Left ventricle myocardium superior (tissue), 1 donor: ENCODE measurements at regions not wholly inside any gene's neighbourhood (a gene's known extent, or its start where the extent isn't known, plus 50 kb on each side); places are given as distances from the start of the nearest gene placed in this dataset.
"Not testable (repeated sequence)": the region's sequence is repeated elsewhere in the genome, so short reads cannot be mapped to it uniquely, and the experiment has no call there.

Experiments used
- ATAC-seq: fragments of 200-7000 bp; cut with Tn5 transposase; one replicate; pipeline ENCODE4 v1.9.1; 2020; ENCODE audit warnings: mild to moderate bottlenecking, moderate library complexity
- DNase-seq: peaks from one replicate; pipeline ENCODE4 v3.0.0-alpha.2; 2020
- intact Hi-C: fragments of 100-400 bp; cut with micrococcal nuclease; formaldehyde crosslinking; loops from one replicate; pipeline ENCODE4 v1.11.0; 2022
- donor health status: DM: no; HTN: yes; CAD: no; lungs with severe emphysema.

- intact Hi-C loops: no loop called here
- DNase-seq: no peak
- no peak for ATAC-seq
These were observed 196.8 kb downstream of the PRDM9 start for GRCh38 chr5:23703940-23704855.

GRCh38 chr5:23717486-23717885 is 210.1 kb downstream of the PRDM9 start:
- DNase-seq: no peak
- intact Hi-C loops: no loop called here
- no peak for ATAC-seq

- intact Hi-C loops: no loop called here
- ATAC-seq (no peak), DNase-seq (no peak)
These were observed 211.2 kb downstream of the PRDM9 start for GRCh38 chr5:23718564-23718963.

DNA sequence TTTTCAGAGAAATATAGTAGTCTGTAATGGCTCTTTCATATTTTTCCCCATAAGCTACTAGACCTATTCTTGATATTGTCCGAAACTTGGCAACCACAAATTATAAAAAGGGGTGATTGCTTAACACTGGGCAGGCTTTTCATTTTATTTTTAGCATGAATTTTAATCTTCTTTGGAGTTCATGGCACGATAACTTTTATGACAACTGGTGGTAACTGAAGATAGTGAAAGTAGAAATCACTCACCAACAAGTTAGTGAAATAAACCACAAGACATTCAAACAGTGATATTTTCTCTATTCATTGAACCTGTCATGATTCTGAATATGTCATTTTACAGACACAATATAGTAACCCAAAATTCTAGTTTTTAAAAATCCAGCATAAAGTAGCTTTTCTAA is 213.9 kb downstream of the PRDM9 start:
- intact Hi-C loops: no loop called here
- DNase-seq (no peak), ATAC-seq (no peak)

- ATAC-seq (no peak), DNase-seq (no peak)
- intact Hi-C loops: no loop called here
These were observed 219.9 kb downstream of the PRDM9 start for GRCh38 chr5:23727271-23727670.

- intact Hi-C loops: no loop called here
- DNase-seq (no peak), ATAC-seq (no peak)
These were observed 222.6 kb downstream of the PRDM9 start for GRCh38 chr5:23730023-23730422.

- ATAC-seq (no peak), DNase-seq (no peak)
- intact Hi-C loops: no loop called here
These were observed 232.6 kb downstream of the PRDM9 start for GRCh38 chr5:23740029-23740428.

DNA sequence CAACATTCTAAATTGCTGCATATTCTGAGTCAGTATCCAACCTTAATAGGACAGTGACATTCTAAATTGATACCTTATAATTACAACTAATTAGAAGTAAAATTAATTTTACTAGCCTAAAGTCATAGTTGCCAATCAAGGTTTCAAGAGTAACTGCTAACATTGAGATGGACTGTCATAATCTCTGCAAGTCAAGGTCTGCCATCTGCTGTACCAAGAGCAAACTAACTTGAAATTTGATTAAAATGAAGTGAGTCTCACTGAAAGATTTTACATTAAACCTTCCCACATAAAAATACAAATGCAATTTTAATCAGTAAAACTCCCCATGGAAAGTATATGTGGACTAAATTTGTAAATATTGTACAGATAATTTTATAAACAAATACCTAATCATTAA is 235.3 kb downstream of the PRDM9 start:
- intact Hi-C loops: no loop called here
- DNase-seq (no peak), ATAC-seq (no peak)

- DNase-seq: no peak
- no peak for ATAC-seq
- intact Hi-C loops: no loop called here
These were observed 248.5 kb downstream of the PRDM9 start for GRCh38 chr5:23755906-23756305.

GRCh38 chr5:23756779-23757178 is 249.4 kb downstream of the PRDM9 start:
- intact Hi-C loops: no loop called here
- DNase-seq (no peak), ATAC-seq (no peak)

DNA sequence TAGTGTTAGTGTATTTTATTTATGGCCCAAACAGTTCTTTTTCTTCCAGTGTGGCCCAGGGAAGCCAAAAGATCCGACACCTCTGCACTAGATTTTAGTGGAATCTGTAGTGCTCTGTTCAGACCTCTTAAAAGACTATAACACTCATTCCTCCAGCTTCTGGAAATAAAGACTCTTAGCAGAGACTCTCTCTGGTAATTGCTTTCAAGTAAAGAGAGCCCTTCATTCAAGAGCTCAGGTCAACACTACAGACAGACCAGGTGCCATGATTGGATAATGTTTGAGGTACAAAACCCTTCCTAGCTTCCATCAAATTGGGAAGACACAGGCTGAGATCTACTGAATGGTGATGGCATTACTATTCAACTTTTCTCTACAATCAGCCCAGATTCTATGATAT is 255.8 kb downstream of the PRDM9 start:
- intact Hi-C loops: no loop called here
- no peak for ATAC-seq

DNA sequence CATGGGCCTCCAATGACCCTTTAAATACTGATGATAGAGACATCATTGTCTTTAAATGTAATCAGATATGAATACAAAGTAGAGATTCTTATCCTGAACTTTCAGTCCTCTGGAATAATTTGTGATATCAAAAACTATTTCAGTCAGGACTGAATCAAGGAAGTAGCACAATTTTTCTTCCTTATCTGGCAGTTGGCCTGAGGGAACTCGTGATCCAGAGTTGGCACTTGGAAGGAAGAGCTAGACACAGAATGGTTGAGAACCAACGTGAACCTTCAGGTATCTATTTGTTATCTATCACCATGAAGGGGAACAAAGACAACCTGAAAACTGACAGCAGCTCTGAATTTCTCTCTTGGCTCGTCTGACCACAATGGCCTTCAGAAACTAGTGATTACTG is 269.3 kb downstream of the PRDM9 start:
- intact Hi-C loops: no loop called here
- DNase-seq (no peak), ATAC-seq (no peak)

More for the DNA sequence above, 255.8 kb downstream of the PRDM9 start:
- no peak for DNase-seq

- intact Hi-C loops, DNase-seq, ATAC-seq: not testable (repeated sequence)
These were observed 292.9 kb downstream of the PRDM9 start for GRCh38 chr5:23800307-23800706.

GRCh38 chr5:23820765-23821471 is 313.5 kb downstream of the PRDM9 start:
- ATAC-seq (no peak), DNase-seq (no peak)
- intact Hi-C loops: no loop called here

- intact Hi-C loops: no loop called here
- DNase-seq: no peak
- ATAC-seq: no peak
These were observed 316.1 kb downstream of the PRDM9 start for GRCh38 chr5:23823521-23823920.

DNA sequence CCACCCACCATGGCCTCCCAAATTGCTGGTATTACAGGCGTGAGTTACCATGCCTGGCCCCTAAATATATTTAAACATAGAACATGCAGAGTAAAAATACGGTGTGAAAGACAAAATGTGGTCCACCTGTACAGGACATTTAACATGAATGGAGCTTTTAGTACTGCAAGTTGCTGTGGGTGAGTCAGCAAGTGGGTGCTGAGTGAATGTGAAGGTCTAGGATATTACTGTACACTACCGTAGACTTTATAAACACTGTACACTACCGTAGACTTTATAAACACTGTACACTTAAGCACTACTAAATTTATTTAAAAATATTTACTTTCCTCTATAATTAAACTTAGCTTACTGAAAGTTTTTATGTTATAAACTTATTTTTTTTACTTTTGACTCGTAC is 317.8 kb downstream of the PRDM9 start:
- ATAC-seq: no peak
- no peak for DNase-seq
- intact Hi-C loops: no loop called here

DNA sequence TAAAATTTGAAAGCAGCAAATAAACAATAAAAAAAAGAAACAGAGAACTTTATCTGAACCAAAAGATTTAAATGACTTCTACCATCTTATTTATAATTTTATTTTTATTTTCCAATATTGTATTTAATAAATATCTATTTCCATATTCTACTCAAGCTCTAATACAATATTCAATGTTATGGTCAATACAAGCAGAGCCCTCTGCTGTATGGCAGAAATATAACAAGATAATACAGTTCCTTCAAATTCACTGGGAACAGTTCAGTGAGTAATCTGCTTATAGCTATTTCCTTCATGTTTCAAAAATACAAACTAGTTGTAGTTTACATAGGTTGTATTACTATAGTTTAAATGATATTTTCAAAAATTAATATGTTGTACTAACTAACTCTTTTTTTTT is 332.7 kb downstream of the PRDM9 start:
- intact Hi-C loops: no loop called here
- DNase-seq: no peak
- no peak for ATAC-seq

DNA sequence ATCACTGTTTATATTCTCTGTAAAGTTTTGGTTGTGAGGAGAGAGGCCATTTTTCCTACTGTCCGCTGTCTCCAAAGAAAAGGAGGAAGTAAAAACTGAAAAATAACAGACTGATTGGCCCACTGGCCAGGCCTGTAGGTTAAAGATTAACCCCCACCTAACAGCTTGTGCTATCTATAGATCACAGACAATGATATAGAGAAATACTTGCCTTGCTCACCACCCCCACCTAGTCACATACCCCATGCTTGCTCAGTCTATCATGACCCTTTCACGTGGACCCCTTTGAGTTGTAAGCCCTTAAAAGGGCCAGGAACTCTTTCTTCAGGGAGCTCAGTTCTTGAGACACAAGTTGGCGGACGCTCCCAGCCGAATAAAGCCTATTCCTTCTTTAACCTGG is 357.4 kb downstream of the PRDM9 start:
- ATAC-seq: no peak
- no peak for DNase-seq
- intact Hi-C loops: no loop called here

DNA sequence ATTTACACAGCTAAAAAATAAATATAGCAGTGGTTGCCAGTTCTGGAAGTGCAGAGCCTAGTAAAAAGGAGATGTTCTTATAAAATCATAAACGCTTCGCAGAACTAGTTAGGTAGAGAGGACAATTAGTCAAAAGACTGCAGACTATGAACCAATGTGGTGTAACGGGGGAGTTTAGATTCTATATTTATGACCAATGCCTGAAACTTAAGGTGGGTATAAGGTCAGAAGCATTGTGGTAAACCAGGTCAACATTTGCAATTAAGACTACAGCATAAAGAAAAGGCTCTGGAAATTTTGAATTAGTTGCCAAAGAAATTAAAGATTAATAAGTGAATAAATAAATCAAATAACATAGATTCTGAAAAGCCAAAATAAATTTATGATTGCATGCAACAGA is 370.4 kb downstream of the PRDM9 start:
- intact Hi-C loops: no loop called here
- no peak for ATAC-seq
- no peak for DNase-seq

DNA sequence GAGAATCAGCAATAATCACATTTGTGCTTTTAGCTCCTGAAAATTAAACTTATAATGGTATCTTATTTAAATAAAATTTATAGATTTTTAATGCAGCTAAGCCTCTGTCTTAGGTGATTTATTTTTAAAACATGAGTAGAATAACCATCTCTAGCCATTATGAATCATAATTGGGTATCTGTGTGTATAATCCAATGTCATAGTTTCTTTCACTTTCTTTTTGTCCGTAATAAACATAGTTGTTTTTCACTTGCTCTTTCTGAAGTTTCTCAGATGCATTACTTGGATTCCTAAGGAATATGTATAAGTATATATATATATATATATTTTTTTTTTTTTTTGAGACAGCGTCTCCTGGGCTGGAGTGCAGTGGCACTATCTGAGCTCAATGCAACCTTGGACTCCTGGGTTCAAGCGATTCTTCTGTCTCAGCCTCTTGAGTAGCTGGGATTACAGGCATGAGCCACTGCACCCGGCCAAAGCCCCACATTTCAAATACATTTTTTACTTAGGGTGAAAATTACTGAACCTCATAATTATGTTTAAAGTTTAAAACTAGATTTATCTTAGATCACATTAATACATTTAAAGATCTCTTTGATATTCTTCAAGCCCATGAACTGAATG is 377.1 kb downstream of the PRDM9 start:
- DNase-seq (no peak), ATAC-seq (no peak)
- intact Hi-C loops: no loop called here
